Keratinocyte (primary cell): ENCODE measurements at regions not wholly inside any gene's neighbourhood (a gene's known extent, or its start where the extent isn't known, plus 50 kb on each side); places are given as distances from the start of the nearest gene placed in this dataset.

Experiments
- EZH2 ChIP-seq: IDR thresholded peaks from one replicate; pipeline ENCODE4 v1.6.1; 2012; ENCODE audit warnings: inconsistent platforms, mild to moderate bottlenecking, low read length, moderate library complexity
- TF ChIP-seq, protein P1 (sequence below), 3 experiments: IDR thresholded peaks in 1 of 3; conservative IDR thresholded peaks in 1 of 3; optimal IDR thresholded peaks in 1 of 3; 2 replicates in 2 of 3; 3 replicates in 1 of 3; pipeline versions ENCODE3 to v1.5.1; 2011; ENCODE audit warnings: low read length in 3 of 3, mild to moderate bottlenecking in 3 of 3, moderate library complexity in 2 of 3, control low read depth in 1 of 3, inconsistent platforms in 1 of 3; ENCODE audit not compliant: insufficient read depth in 2 of 3; ENCODE audit errors: extremely low read depth in 1 of 3

DNA sequence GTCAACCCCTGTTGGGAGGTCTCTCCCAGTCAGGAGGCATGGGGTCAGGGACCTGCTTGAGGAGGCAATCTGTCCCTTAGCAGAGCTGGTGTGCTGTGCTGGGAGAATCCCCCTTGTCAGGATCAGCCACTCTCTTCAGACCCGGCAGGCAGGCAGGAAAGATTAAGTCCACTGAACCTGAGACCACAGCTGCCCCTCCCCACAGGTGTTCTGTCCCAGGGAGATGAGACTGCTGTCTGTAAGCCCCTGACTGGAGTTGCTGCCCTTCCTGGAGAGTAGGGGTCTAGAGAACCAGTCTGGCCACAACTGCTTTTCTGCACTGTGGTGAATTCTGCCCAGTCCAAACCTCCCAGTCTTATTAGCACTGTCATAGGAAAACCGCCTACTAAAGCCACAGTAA, 677.8 kb upstream of the POU3F2 start:
- TF ChIP-seq, protein P1, sequence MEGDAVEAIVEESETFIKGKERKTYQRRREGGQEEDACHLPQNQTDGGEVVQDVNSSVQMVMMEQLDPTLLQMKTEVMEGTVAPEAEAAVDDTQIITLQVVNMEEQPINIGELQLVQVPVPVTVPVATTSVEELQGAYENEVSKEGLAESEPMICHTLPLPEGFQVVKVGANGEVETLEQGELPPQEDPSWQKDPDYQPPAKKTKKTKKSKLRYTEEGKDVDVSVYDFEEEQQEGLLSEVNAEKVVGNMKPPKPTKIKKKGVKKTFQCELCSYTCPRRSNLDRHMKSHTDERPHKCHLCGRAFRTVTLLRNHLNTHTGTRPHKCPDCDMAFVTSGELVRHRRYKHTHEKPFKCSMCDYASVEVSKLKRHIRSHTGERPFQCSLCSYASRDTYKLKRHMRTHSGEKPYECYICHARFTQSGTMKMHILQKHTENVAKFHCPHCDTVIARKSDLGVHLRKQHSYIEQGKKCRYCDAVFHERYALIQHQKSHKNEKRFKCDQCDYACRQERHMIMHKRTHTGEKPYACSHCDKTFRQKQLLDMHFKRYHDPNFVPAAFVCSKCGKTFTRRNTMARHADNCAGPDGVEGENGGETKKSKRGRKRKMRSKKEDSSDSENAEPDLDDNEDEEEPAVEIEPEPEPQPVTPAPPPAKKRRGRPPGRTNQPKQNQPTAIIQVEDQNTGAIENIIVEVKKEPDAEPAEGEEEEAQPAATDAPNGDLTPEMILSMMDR (optimal IDR thresholded peaks at IDR 0.05 in 1 of 3, IDR thresholded peaks at IDR 0.05 in 1 of 3, conservative IDR thresholded peaks at IDR 0.05 in 1 of 3; ENCODE audit: extremely low read depth in 1 of 3, insufficient read depth in 2 of 3, low read length in 3 of 3), result no peak
- no peak for TF ChIP-seq EZH2
